ENCODE measurements at regions not wholly inside any gene's neighbourhood (a gene's known extent, or its start where the extent isn't known, plus 50 kb on each side); places are given as distances from the start of the nearest gene placed in this dataset.

DNA sequence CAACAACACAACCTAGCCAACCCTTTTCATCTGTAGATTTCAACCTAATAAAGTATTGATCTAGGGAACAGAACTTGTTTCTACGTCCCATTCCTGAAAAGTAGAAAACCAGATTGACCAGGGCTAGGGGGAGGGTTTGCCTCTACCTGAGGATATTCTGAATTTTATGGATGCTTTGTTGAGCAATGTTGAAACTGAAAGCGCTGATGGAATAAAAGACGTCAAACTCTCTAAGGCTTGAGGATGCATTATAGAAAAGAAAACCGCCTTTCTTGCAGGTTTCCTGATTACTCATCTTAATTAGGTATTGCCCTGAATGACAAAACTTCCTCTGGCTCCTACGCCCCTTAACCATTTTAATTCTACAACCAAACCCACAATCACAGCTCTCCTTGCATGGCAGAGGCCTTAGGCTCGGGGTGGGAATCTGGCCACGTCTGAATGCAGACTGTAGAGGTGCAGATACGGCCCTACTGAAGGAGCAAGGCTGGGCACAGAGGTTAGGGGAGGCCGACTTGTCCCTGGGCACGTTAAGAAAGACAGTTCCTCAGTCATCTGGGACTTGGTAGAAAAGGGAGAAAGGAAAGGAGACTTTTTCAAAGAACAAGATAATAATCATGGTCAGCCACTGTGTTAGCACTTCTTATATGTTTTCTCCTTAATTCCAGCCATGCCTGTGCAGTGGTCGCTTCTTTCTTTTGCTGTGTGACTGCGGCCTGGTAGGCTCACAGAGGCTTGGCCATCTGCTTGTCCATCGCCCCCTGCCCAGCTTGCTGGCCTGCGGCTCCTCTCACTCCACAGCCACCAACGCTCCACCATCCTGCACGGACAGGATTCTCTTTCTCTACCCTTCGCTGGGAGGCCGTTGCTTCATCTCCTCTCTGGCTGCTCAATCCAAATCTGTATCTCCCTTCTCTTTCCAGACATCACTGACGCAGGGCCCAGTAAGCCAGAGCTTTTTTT, 209.5 kb downstream of the VAPA start:
- TF ChIP-seq, protein P1, sequence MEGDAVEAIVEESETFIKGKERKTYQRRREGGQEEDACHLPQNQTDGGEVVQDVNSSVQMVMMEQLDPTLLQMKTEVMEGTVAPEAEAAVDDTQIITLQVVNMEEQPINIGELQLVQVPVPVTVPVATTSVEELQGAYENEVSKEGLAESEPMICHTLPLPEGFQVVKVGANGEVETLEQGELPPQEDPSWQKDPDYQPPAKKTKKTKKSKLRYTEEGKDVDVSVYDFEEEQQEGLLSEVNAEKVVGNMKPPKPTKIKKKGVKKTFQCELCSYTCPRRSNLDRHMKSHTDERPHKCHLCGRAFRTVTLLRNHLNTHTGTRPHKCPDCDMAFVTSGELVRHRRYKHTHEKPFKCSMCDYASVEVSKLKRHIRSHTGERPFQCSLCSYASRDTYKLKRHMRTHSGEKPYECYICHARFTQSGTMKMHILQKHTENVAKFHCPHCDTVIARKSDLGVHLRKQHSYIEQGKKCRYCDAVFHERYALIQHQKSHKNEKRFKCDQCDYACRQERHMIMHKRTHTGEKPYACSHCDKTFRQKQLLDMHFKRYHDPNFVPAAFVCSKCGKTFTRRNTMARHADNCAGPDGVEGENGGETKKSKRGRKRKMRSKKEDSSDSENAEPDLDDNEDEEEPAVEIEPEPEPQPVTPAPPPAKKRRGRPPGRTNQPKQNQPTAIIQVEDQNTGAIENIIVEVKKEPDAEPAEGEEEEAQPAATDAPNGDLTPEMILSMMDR (IDR thresholded peaks at IDR 0.05; ENCODE audit: poor library complexity, severe bottlenecking): no peak
- TF ChIP-seq EZH2 (IDR thresholded peaks at IDR 0.05; ENCODE audit: borderline replicate concordance, insufficient read depth, low read length, poor library complexity, severe bottlenecking) (no peak), SMC3 (conservative IDR thresholded peaks at IDR 0.05; ENCODE audit: poor library complexity) (no peak), TAF1 (IDR thresholded peaks at IDR 0.05; ENCODE audit: low read depth) (no peak), MXI1 (conservative IDR thresholded peaks at IDR 0.05; ENCODE audit: poor library complexity, severe bottlenecking) (no peak)
- TF ChIP-seq, protein P2, sequence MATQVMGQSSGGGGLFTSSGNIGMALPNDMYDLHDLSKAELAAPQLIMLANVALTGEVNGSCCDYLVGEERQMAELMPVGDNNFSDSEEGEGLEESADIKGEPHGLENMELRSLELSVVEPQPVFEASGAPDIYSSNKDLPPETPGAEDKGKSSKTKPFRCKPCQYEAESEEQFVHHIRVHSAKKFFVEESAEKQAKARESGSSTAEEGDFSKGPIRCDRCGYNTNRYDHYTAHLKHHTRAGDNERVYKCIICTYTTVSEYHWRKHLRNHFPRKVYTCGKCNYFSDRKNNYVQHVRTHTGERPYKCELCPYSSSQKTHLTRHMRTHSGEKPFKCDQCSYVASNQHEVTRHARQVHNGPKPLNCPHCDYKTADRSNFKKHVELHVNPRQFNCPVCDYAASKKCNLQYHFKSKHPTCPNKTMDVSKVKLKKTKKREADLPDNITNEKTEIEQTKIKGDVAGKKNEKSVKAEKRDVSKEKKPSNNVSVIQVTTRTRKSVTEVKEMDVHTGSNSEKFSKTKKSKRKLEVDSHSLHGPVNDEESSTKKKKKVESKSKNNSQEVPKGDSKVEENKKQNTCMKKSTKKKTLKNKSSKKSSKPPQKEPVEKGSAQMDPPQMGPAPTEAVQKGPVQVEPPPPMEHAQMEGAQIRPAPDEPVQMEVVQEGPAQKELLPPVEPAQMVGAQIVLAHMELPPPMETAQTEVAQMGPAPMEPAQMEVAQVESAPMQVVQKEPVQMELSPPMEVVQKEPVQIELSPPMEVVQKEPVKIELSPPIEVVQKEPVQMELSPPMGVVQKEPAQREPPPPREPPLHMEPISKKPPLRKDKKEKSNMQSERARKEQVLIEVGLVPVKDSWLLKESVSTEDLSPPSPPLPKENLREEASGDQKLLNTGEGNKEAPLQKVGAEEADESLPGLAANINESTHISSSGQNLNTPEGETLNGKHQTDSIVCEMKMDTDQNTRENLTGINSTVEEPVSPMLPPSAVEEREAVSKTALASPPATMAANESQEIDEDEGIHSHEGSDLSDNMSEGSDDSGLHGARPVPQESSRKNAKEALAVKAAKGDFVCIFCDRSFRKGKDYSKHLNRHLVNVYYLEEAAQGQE (IDR thresholded peaks at IDR 0.05; ENCODE audit: borderline replicate concordance): no peak
